ENCODE measurements at regions not wholly inside any gene's neighbourhood (a gene's known extent, or its start where the extent isn't known, plus 50 kb on each side); places are given as distances from the start of the nearest gene placed in this dataset.

GRCh38 chr11:116072601-116073410 lies 568.6 kb upstream of the CADM1 start:
- TF ChIP-seq CTCF (IDR thresholded peaks at IDR 0.05): no peak
- TF ChIP-seq POLR2AphosphoS5 (IDR thresholded peaks at IDR 0.05): no peak
